ENCODE measurements at regions not wholly inside any gene's neighbourhood (a gene's known extent, or its start where the extent isn't known, plus 50 kb on each side); places are given as distances from the start of the nearest gene placed in this dataset.
A peak's percentile ranks its signal among the peaks of the same experiment; 100 is the strongest.

DNA sequence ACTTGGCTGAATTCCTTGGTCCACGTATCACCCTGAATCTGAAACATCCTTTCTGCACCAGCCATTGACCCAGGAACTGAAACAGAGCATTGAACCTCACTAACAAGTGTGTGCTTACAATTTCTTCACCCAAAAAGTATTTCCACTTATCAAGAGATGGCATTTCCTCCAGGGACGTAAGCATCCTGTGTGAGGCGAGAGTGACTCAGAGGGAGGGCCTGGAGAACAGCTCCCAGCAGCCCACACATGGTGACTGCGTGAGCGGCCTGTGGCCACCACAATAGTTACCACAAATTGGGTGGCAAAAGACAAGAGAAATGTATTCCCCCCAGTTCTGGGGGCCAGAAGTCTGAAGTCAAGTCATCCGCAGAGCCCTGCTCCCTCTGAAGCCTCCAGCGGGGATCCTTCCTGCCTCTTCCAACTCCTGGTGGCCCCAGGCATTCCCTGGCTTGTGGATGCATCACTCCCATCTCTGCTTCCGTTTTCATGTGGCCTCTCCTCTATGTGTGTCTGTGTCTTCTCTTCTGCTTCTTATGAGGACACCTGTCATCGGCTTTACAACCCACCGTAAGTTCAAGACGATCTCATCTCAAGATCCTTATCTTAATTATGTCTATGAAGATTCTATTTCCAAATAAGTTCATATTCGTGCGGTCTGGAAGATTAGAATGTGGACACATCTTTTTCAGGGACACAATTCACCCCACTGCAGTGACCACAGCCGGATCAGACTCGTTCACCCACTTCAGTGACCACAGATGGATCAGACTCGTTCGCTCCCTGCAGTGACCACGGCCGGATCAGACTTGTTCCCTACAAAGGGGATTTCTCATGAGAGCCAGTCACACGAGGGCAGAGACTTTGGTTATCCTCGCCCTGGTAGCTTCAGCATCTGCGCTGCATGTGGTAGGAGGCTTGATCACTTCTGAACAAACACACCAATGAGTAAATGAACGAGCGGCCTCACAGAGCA is 122.6 kb upstream of the FOXF1 start:
- peaks cover 6 to 12% (median 9%) of the 10 kb centered on the region in 3 donors for H3K27me3 Mint-ChIP-seq (ENCODE audit: low read depth in 3 of 3)
- Histone ChIP-seq H3K4me2 (replicated peaks; ENCODE audit: extremely low read depth, low read length, poor library complexity, severe bottlenecking) (no peak overlapping the region), H2AFZ (ENCODE audit: insufficient read depth, low read depth, low read length, poor library complexity, severe bottlenecking) (no peak overlapping the region), H3K79me2 (ENCODE audit: insufficient read depth, low read length) (no peaks in the 10 kb centered on the region), H3K9ac (ENCODE audit: insufficient read depth, low read length, poor library complexity, severe bottlenecking) (no peak overlapping the region), H3K36me3 (replicated peaks in 1 of 2; ENCODE audit: control insufficient read depth in 1 of 2, insufficient read depth in 2 of 2, low read length in 2 of 2) (no peaks in the 10 kb centered on the region), H3K9me3 (replicated peaks in 1 of 2; ENCODE audit: control insufficient read depth in 1 of 2, insufficient read depth in 1 of 2, low read length in 2 of 2) (no peaks in the 10 kb centered on the region), H3K4me3 (replicated peaks in 1 of 3; ENCODE audit: low read depth in 2 of 3, low read length in 3 of 3) (no peak overlapping the region), H3K27me3 (ENCODE audit: control insufficient read depth in 2 of 2, insufficient read depth in 2 of 2, low read length in 2 of 2) (no peaks in the 10 kb centered on the region), H3K27ac (ENCODE audit: low read depth in 1 of 2, low read length in 2 of 2) (no peak overlapping the region), H3K4me1 (ENCODE audit: control insufficient read depth in 1 of 2, insufficient read depth in 2 of 2, low read length in 2 of 2) (peaks cover 3 to 5% of the 10 kb centered on the region in 2 donors), H4K20me1 (ENCODE audit: insufficient read depth, low read length) (no peaks in the 10 kb centered on the region)
- H3K4me1 Mint-ChIP-seq, result peaks cover 2% of the 10 kb centered on the region
- H3K4me3 Mint-ChIP-seq, result no peak overlapping the region
- H3K9me3 Mint-ChIP-seq, result peaks cover 0 to 2% (median 0%) of the 10 kb centered on the region in 7 donors
- TF ChIP-seq, protein P1, sequence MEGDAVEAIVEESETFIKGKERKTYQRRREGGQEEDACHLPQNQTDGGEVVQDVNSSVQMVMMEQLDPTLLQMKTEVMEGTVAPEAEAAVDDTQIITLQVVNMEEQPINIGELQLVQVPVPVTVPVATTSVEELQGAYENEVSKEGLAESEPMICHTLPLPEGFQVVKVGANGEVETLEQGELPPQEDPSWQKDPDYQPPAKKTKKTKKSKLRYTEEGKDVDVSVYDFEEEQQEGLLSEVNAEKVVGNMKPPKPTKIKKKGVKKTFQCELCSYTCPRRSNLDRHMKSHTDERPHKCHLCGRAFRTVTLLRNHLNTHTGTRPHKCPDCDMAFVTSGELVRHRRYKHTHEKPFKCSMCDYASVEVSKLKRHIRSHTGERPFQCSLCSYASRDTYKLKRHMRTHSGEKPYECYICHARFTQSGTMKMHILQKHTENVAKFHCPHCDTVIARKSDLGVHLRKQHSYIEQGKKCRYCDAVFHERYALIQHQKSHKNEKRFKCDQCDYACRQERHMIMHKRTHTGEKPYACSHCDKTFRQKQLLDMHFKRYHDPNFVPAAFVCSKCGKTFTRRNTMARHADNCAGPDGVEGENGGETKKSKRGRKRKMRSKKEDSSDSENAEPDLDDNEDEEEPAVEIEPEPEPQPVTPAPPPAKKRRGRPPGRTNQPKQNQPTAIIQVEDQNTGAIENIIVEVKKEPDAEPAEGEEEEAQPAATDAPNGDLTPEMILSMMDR (IDR thresholded peaks at IDR 0.05), result no peak
- H3K36me3 Mint-ChIP-seq, result no peaks in the 10 kb centered on the region
- 77% methylated on average over 12 of the region's 24 CpGs for WGBS (ENCODE audit: insufficient coverage)
- no peak overlapping the region for H3K27ac Mint-ChIP-seq
- peak in 2 of 3 donors; percentile 48 to 82 for DNase-seq
- intact Hi-C loops (cut with micrococcal nuclease), result no loop called here

DNA sequence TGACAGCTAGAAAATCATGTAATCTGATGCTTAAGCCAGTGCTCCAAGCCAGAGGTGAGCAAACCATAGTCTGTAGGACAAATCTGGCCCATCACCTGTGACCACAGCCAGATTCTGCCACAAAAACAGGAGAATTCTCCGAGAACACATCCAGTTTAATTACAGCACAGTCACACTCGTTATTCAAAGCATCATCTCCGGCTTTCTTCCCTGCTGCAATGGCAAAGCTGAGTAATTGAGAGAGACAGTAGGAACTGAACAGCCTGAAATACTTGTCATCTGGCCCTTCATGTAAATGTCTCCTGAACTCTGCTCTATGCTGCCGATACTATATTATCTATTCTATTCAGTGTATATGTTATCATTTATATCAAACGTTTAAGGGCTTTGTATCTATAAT is 121.4 kb upstream of the FOXF1 start:
- Histone ChIP-seq H4K20me1 (ENCODE audit: insufficient read depth, low read length) (no peaks in the 10 kb centered on the region), H3K27me3 (ENCODE audit: control insufficient read depth in 2 of 2, insufficient read depth in 2 of 2, low read length in 2 of 2) (no peaks in the 10 kb centered on the region), H2AFZ (ENCODE audit: insufficient read depth, low read depth, low read length, poor library complexity, severe bottlenecking) (no peak overlapping the region), H3K9me3 (replicated peaks in 1 of 2; ENCODE audit: control insufficient read depth in 1 of 2, insufficient read depth in 1 of 2, low read length in 2 of 2) (no peaks in the 10 kb centered on the region), H3K27ac (ENCODE audit: low read depth in 1 of 2, low read length in 2 of 2) (no peak overlapping the region), H3K4me1 (ENCODE audit: control insufficient read depth in 1 of 2, insufficient read depth in 2 of 2, low read length in 2 of 2) (peaks cover 3 to 5% of the 10 kb centered on the region in 2 donors), H3K36me3 (replicated peaks in 1 of 2; ENCODE audit: control insufficient read depth in 1 of 2, insufficient read depth in 2 of 2, low read length in 2 of 2) (no peaks in the 10 kb centered on the region), H3K4me2 (replicated peaks; ENCODE audit: extremely low read depth, low read length, poor library complexity, severe bottlenecking) (no peak overlapping the region), H3K4me3 (replicated peaks in 1 of 3; ENCODE audit: low read depth in 2 of 3, low read length in 3 of 3) (no peak overlapping the region), H3K79me2 (ENCODE audit: insufficient read depth, low read length) (no peaks in the 10 kb centered on the region), H3K9ac (ENCODE audit: insufficient read depth, low read length, poor library complexity, severe bottlenecking) (no peak overlapping the region)
- WGBS (ENCODE audit: insufficient coverage), result no CpG with 5 or more reads among the region's 5 CpGs
- Mint-ChIP-seq H3K9me3 (no peaks in the 10 kb centered on the region), H3K27ac (no peak overlapping the region), H3K4me1 (no peaks in the 10 kb centered on the region), H3K27me3 (ENCODE audit: low read depth in 3 of 3) (peaks cover 3 to 9% (median 9%) of the 10 kb centered on the region in 3 donors), H3K36me3 (no peaks in the 10 kb centered on the region), H3K4me3 (no peak overlapping the region)
- intact Hi-C loops (cut with micrococcal nuclease), result no loop called here
- TF ChIP-seq, protein P1 (IDR thresholded peaks at IDR 0.05), result no peak
- no peak for DNase-seq
